ENCODE measurements at regions not wholly inside any gene's neighbourhood (a gene's known extent, or its start where the extent isn't known, plus 50 kb on each side); places are given as distances from the start of the nearest gene placed in this dataset.
"Not testable (repeated sequence)": the region's sequence is repeated elsewhere in the genome, so short reads cannot be mapped to it uniquely, and the experiment has no call there.

DNA sequence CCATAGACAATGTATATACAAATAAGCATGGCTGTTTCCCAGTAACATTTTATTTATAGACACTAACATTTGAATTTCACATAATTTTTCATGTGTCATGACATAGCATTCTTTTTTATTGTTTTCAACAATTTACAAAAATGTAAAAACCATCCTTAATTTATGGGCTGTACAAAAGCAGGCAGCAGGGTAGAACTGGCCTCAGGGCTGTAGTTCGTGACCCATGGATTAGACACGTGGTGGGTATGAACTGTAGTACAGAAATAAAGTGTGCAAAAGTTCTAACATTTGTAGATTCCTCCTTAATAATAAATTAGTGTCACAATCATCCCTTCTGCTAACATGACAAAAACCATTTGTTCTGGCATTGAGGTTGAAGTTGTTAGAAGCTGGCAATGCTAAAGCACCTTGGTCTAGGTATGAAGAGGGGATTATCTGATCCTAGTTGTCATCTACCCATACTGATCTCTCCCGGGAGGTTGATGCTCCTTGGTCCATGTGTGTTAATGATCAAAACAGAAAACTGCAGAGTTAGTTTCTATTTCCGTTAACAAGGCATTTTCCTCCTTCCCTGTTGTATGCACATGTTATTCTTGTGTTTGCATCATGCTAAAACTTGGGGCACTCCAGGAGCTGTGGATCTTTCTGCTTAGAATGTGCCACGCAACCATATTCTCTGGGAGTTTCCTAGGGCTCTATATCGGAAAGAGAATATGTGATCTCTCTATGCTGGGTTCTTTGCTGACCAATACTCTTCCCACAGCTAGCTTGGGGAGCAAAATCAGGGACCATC, 917.6 kb downstream of the TLE1 start:
- TF ChIP-seq, protein P1, sequence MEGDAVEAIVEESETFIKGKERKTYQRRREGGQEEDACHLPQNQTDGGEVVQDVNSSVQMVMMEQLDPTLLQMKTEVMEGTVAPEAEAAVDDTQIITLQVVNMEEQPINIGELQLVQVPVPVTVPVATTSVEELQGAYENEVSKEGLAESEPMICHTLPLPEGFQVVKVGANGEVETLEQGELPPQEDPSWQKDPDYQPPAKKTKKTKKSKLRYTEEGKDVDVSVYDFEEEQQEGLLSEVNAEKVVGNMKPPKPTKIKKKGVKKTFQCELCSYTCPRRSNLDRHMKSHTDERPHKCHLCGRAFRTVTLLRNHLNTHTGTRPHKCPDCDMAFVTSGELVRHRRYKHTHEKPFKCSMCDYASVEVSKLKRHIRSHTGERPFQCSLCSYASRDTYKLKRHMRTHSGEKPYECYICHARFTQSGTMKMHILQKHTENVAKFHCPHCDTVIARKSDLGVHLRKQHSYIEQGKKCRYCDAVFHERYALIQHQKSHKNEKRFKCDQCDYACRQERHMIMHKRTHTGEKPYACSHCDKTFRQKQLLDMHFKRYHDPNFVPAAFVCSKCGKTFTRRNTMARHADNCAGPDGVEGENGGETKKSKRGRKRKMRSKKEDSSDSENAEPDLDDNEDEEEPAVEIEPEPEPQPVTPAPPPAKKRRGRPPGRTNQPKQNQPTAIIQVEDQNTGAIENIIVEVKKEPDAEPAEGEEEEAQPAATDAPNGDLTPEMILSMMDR (IDR thresholded peaks at IDR 0.05; ENCODE audit: control extremely low read depth, extremely low read depth, low read depth, missing control alignments), result no peak
- no peak for DNase-seq (ENCODE audit: extremely low spot score)
- ChIA-PET POLR2A (no interaction called here), CTCF (interaction anchor here (1.4 kb wide), 1 partner anchor 23 kb away, joined by 3 read pairs; no protein-coding TSS in a partner anchor)

DNA sequence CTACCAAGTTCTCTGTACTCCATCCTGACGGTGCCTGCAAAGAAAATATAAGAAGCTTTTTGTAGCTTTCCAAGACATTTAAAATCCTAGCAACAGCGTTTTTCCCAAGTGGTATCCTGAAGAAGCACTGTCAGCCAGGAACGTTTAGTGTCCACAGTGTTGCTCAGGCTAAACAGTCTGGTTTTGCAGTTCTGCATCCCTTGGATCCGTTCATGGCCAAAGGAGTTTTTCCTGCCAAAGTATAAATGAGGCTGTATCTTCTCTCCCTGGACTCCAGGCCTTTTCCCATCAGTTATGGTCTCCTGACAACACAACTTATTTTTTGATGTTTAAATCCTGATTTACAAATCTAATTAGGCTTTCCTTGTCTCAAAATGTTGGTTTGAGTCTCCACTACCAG, 925.8 kb downstream of the TLE1 start:
- TF ChIP-seq, protein P1 (IDR thresholded peaks at IDR 0.05; ENCODE audit: control extremely low read depth, extremely low read depth, low read depth, missing control alignments), result no peak
- DNase-seq (ENCODE audit: extremely low spot score), result no peak
- ChIA-PET CTCF (no interaction called here), POLR2A (no interaction called here)

DNA sequence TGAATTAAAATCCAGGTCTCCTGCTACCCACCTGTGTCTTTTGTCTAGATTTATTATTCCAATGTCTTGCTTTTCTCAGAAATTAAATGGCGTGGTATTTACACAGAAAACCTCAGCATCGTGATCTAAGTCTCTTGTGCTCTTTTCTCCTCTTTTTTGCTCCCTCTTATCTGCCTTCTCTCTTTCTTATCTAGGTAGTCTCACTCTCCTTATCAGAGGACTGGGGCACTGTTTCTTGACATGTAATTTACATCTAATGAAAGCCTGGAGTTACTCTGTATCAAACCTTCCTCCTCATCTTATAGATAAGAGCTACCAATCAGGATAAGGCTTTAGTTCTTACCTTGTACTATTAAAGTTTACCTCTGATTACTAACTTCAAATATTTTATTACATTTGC, 933.8 kb downstream of the TLE1 start:
- POLR2A ChIA-PET, result no interaction called here
- CTCF ChIA-PET, result no interaction called here
- DNase-seq (ENCODE audit: extremely low spot score), result no peak
- TF ChIP-seq, protein P1 (IDR thresholded peaks at IDR 0.05; ENCODE audit: control extremely low read depth, extremely low read depth, low read depth, missing control alignments), result no peak

DNA sequence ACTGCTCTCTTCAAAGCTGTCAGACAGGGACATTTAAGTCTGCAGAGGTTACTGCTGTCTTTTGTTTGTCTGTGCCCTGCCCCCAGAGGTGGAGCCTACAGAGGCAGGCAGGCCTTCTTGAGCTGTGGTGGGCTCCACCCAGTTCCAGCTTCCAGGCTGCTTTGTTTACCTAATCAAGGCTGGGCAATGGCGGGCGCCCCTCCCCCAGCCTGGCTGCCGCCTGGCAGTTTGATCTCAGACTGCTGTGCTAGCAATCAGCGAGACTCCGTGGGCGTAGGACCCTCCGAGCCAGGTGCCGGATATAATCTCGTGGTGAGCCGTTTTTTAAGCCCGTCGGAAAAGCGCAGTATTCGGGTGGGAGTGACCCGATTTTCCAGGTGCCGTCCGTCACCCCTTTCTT, 942.3 kb downstream of the TLE1 start:
- DNase-seq (ENCODE audit: extremely low spot score); POLR2A ChIA-PET; CTCF ChIA-PET: not testable (repeated sequence)

DNA sequence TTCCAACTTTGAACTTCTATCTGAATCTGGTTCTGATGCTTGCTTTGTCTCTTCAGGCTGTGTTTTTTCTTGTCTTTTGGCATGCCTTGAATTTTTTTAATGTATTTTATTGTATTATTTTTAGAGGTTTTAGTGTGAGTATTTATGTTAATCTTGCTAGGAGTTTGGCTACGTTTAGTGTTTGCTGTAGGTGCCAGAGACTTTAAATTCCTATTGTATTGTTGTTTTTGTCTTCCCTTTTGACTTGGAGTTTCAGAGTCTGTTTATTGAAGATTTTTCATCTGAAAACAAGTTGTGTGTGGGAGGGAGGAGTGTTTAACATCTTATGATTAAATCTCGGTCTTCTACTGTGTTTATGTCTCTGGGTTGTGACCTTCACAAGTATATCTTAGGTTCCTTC, 956.8 kb downstream of the TLE1 start:
- POLR2A ChIA-PET, result no interaction called here
- TF ChIP-seq, protein P1 (IDR thresholded peaks at IDR 0.05; ENCODE audit: control extremely low read depth, extremely low read depth, low read depth, missing control alignments), result no peak
- no peak for DNase-seq (ENCODE audit: extremely low spot score)
- CTCF ChIA-PET, result no interaction called here

DNA sequence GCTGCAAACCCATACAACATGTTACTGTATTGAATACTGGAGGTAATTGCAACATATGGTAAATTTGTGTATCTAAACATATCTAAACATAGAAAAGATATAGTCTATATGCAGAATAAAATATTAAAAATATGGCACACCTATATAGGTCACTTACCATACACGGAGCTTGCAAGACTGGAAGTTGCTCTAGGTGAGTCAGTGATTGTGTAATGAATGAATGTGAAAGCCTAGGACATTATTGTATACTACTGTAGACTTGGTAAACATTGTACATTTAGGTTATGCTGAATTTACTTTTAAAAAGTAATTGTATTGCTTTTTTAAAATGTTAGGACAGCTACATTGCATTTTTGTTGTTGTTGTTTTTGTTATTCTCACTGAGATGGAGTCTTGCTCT, 968.8 kb downstream of the TLE1 start:
- ChIA-PET CTCF (interaction anchor here (1.6 to 2.0 kb wide), 2 partner anchors 9 to 69 kb away, joined by 4 to 7 read pairs; no protein-coding TSS in a partner anchor), POLR2A (no interaction called here)
- TF ChIP-seq, protein P1 (IDR thresholded peaks at IDR 0.05; ENCODE audit: control extremely low read depth, extremely low read depth, low read depth, missing control alignments), result no peak
- DNase-seq (ENCODE audit: extremely low spot score), result no peak

DNA sequence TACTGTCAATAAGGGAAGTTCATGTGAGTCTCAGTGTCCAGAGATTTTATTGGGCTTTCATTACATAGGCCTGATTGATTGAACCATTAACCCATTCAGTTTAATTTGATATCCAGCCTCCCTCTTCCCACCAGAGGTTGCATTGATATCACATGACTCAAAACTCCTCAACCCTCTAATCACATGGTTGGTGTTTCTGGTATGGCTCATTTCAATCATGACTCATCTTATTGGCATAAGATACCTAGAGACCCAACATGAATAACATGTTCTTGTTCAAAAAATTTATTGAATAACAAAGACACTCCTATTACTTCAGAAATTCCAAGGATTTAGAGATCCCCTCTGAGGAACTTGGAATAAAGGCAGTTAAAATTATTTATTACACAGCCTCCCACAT, 982.2 kb downstream of the TLE1 start:
- DNase-seq (ENCODE audit: extremely low spot score), result no peak
- TF ChIP-seq, protein P1 (IDR thresholded peaks at IDR 0.05; ENCODE audit: control extremely low read depth, extremely low read depth, low read depth, missing control alignments), result no peak
- ChIA-PET POLR2A (no interaction called here), CTCF (no interaction called here)

Measured in GM10248 (cell line).